Activated T-cell treated with anti-CD3 and anti-CD28 coated beads, Interleukin-2, amount 50 U/mL, for 1 hour (primary cell): ENCODE measurements at regions not wholly inside any gene's neighbourhood (a gene's known extent, or its start where the extent isn't known, plus 50 kb on each side); places are given as distances from the start of the nearest gene placed in this dataset.

Experiments
- DNase-seq: peaks from one replicate; pipeline ENCODE4 v3.0.0-alpha.2; 2020

DNA sequence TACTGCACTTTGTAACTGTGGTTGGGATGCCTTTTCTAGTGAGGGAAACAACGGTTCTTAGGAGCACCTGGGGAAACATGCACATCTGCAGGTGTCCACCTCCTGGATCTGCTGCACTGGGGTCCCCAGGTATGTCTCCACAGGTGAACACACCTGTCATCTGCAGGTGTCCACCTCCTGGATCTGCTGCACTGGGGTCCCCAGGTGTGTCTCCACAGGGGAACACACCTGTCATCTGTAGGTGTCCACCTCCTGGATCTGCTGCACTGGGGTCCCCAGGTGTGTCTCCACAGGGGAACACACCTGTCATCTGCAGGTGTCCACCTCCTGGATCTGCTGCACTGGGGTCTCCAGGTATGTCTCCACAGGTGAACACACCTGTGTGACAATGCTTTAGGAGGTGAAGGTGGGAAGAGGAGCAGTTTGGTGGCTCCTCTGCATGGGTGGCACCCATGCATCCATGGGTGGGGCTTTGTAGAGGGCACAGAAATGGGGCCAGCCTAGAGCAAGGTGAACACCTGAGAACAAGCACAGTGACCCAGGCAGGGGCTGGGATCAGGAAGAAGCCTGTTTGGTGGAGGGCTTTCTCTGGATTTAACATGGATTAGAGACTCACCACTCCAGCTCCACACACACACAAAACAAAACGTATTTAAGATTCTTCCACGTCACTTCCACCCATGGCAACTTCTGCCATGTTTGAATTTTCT lies 206.0 kb upstream of the CDH4 start:
- DNase-seq = no peak

DNA sequence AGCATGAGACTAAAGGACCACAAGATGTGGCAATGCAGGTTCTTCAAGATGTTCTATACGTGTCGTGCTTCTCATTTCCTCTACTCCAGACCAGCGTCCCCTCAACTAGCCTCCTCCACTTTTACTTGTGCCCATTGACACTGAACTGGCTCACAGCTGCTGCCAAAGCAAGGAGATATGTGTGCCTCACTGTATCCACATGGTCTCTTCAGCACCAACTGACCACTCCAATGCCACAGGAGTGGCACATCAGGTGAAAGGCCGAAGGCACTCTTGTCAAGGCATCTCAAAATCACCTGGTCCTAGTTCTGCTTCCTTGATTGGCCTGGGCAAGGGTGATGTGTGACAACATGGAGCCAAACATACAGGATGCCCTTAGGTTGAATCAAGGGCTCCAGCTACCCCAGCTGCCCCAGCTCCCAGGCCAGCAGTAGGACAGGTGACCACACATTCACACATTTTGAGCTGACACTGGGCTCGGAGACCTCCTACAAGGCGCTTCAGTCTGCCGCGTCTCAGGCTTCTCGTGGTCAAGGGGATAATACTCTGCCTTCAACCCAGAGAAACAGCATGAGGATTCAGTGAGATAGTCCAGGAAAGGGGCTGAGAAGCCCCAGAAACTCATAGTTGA lies 205.2 kb upstream of the CDH4 start:
- DNase-seq = no peak

DNA sequence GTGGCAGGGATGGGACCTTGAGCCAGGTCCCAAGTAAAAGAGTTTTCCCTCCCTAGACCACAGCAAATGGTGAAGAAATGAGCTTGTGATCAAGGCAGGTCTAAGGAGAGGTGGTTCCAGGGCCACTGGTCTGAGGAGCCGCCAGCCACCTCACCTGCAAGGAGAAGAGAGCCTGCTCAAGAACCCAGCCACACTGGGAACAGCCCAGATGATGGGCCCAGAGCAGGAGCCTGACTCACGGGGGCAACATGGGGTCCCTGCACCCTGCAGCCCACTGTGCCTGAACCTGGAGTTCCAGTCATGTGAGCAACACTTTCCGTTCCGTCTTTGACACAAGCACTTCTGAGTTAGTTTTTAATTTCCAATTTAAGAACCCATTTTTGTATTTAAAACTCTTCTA lies 204.5 kb upstream of the CDH4 start:
- no peak for DNase-seq

DNA sequence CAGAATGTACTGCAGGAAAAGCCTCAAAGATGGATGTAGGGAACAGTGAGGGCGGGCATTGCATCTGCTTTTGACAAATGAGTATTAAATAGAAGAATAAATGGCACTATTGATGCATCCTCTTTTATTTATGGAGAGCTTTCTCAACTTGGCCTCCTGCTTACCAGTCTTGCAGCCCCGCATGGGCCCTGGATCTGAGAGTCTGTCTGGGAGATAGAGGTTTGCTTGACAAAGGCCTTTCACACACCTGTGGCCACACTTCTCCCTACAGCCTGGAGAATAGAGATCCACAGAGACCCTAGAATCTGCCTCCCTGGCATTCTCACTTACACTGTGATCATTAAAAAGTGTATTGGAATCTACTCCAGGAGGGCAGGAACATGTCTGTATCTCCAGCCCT lies 203.8 kb upstream of the CDH4 start:
- DNase-seq = no peak

GRCh38 chr20:61049684-61050083 lies 202.4 kb upstream of the CDH4 start:
- DNase-seq = no peak

DNA sequence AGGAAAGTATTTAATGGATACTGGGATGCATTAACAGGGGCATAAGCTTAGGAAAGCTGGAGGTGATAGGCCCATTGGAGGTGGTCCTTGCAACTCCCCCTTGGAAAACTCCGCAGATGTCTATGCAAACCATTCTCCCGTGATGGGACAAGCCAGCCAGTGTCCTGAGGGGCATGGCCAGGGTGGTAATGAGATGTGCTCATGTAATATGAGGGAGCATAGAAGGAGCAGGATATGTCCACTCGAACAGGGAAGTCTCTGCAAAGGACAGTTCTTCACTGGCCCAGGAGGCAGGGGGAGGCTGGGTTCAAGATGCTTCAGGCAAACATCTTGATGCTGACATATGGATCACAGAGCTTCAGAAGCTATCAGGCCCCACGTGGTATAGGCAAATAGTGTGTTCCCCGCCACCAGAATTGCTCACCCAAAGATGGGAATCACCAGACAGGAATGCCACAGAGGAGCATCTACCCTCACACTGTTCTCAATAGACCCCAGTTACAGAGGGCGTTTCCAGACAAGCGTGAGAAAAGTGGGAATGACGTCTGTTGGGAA lies 201.6 kb upstream of the CDH4 start:
- no peak for DNase-seq

DNA sequence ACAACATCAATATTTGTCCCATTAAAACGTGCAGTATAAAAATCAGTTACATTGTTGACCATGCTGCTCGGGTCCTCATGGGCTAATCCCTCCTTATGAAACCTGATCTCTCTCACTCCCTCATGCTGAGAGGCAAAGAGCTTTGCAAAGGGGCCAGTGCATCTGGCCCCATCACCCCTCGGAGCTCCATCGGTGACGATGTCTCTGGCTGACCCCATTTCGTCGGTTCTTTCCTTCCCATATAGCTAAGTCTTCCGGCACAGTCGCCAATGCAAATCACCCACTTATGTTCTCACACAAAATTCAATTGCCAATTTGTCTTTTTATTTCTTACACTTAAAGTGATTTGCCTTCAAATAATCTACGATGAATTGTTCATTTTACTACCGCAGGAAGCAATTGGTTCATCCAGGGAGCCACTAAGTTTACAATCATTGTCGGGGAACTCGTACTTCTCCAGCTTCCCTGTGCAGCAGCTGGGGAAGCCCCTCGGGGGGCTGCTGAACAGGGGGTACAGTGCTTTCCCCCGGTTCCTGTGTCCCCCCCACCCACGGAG lies 199.8 kb upstream of the CDH4 start:
- DNase-seq = no peak

- no peak for DNase-seq
These were observed 199.2 kb upstream of the CDH4 start for GRCh38 chr20:61052776-61053442.

GRCh38 chr20:61053487-61053886 lies 198.6 kb upstream of the CDH4 start:
- no peak for DNase-seq

GRCh38 chr20:61053889-61054288 lies 198.2 kb upstream of the CDH4 start:
- no peak for DNase-seq

DNA sequence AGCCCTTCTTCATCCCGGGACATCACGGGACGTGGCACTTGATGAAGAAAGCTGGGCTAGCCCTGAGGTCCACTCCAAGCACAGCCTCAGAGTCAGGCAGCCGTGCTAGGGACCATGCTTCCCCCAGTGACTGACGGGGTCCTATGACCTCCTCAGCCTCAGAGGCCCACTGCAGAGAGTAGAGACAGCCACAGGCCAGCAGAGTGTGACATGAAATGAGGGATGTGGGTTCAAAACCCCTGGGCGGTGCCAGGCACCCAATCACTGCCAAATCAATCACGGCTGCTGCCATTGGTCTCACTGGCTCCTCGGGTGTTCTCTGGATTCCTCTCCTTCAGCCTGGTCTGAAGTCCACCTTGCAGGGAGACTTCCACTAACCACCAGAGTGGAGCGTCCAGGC lies 197.7 kb upstream of the CDH4 start:
- no peak for DNase-seq

- DNase-seq = no peak
These were observed 196.7 kb upstream of the CDH4 start for GRCh38 chr20:61055180-61056010.

DNA sequence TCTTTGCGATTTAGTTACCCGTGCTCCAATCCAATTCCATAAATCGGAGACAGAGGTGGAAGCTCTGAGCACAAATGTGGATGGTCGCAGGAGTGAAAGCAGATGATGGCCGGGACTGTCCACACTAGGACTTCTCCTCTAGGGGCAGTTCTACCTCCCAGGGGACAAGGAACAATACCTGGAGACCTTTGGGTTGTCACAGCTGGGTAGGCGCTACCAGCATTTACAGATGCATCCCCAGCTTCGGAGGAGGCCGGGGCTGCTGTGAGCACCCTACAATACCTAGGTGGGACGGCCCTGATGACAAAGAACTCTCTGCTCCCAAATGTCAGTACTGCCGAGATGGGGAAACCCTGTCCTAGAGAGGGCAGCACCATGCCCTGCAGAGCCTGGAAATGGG lies 195.9 kb upstream of the CDH4 start:
- DNase-seq = no peak

- no peak for DNase-seq
These were observed 195.2 kb upstream of the CDH4 start for GRCh38 chr20:61056627-61057442.

GRCh38 chr20:61057443-61058121 lies 194.5 kb upstream of the CDH4 start:
- no peak for DNase-seq

- DNase-seq = no peak
These were observed 190.1 kb upstream of the CDH4 start for GRCh38 chr20:61061981-61062380.

DNA sequence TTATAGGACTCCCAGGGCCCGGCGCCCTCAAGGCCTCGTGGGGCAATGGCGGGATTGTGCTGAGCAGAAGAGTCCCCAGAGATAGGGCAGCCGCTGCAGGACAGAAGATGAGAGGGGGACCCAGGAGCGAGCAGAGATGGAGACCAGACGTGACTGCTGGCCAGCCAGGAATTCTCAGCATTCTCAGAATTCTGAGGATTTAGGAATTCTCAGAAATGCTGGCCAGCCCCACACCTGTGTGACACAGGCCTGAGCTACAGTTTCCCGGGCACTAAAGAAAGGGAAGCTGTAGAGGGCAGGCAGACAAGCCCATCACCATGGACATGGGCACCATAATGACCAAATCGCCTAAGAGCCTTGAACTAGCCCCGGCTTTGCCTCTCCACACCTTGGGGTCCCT lies 186.2 kb upstream of the CDH4 start:
- no peak for DNase-seq

GRCh38 chr20:61066526-61066925 lies 185.5 kb upstream of the CDH4 start:
- DNase-seq = no peak

DNA sequence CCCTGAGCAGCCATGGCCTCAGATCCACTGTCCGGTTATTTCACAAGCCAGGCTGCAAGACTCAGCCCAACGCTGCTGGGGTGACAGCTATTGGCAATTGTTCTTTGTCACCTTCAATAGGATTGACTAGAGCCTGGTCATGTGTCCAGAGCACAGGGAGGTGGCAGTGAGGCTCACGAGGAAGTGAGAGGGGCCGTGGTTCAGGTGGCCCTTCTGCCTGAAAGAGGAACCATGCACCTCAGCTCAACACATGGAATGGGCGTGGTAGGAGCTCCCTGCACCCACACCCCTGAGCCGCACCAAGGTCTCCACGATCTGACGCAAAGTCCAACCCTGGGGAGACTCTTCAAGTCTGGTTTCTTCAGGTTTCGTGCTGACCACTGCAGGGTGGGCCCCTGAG lies 184.8 kb upstream of the CDH4 start:
- DNase-seq = no peak

DNA sequence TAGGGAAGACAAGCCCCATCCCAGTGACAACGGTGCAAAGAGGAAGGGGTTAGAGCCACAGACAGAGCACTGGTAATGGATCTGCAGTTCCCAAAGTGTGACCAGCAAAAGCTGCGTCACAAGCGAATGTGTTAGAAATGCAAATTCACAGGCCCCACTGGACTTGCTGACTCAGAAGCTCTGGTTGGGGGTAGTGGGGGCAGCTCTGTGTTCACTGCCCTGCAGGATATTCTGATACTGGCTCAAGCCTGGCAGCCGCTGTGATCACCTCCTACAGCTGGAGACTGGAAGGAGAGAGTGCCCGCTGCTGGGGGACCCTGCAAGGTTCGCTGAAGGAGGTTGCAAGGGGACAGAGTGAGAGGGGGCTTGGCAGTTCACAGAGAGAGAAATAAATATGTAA lies 179.7 kb upstream of the CDH4 start:
- DNase-seq = no peak

GRCh38 chr20:61073376-61073775 lies 178.7 kb upstream of the CDH4 start:
- DNase-seq = no peak
